Neural cell (in vitro differentiated cells): ENCODE measurements at regions not wholly inside any gene's neighbourhood (a gene's known extent, or its start where the extent isn't known, plus 50 kb on each side); places are given as distances from the start of the nearest gene placed in this dataset.

ENCODE experiments used
- H2AFZ ChIP-seq: fragments of 200-600, 300-800 bp; sonication (generic), shearing (Covaris generic); 2 replicates; pipeline ENCODE4 v1.6.0; 2014; ENCODE audit warnings: low read depth, mild to moderate bottlenecking, antibody characterized with exemption, low read length, moderate library complexity
- H3F3A ChIP-seq: fragments of 200-600 bp; shearing (Covaris generic); 2 replicates; pipeline ENCODE4 v1.6.1; 2016; ENCODE audit warnings: mild to moderate bottlenecking, moderate library complexity, mixed read lengths, antibody characterized with exemption, low read length; ENCODE audit not compliant: insufficient read depth, poor library complexity, severe bottlenecking
- H3K27ac ChIP-seq: fragments of 200-600, 300-800 bp; sonication (generic), shearing (Covaris generic); 2 replicates; pipeline ENCODE4 v1.5.1; 2014; ENCODE audit warnings: mild to moderate bottlenecking, low read length, moderate library complexity
- H3K27me3 ChIP-seq: fragments of 300-800, 200-600 bp; sonication (generic), shearing (Covaris generic); 2 replicates; pipeline ENCODE4 v1.6.0; 2014; ENCODE audit warnings: mild to moderate bottlenecking, low read depth, low read length, moderate library complexity; ENCODE audit not compliant: insufficient read depth
- H3K36me3 ChIP-seq: fragments of 300-800, 200-600 bp; sonication (generic), shearing (Covaris generic); 2 replicates; pipeline ENCODE4 v1.5.1; 2014; ENCODE audit warnings: mild to moderate bottlenecking, antibody characterized with exemption, low read length, moderate library complexity; ENCODE audit not compliant: insufficient read depth
- H3K4me2 ChIP-seq: fragments of 300-800, 200-600 bp; sonication (generic), shearing (Covaris generic); 2 replicates; pipeline ENCODE4 v1.6.0; 2014; ENCODE audit warnings: mild to moderate bottlenecking, low read length
- H3K4me3 ChIP-seq: fragments of 300-800, 200-600 bp; sonication (generic), shearing (Covaris generic); 2 replicates; pipeline ENCODE4 v1.5.1; 2014; ENCODE audit warnings: mild to moderate bottlenecking, low read length, moderate library complexity
- H3K79me2 ChIP-seq: fragments of 200-600 bp; shearing (Covaris generic); replicated peaks from 2 replicates; pipeline ENCODE4 v1.6.0; 2014; ENCODE audit warnings: mild to moderate bottlenecking, low read length, moderate library complexity; ENCODE audit not compliant: insufficient read depth
- H3K9ac ChIP-seq: fragments of 300-800, 200-600 bp; sonication (generic), shearing (Covaris generic); 2 replicates; pipeline ENCODE4 v1.6.1; 2016; ENCODE audit warnings: mild to moderate bottlenecking, low read length, mixed read lengths
- H3K9me2 ChIP-seq: fragments of 200-600 bp; shearing (Covaris generic); 2 replicates; pipeline ENCODE4 v1.6.1; 2016; ENCODE audit warnings: mild to moderate bottlenecking, low read length, mixed read lengths; ENCODE audit not compliant: insufficient read depth
- H3K9me3 ChIP-seq: fragments of 200-600, 300-800 bp; sonication (generic), shearing (Covaris generic); 2 replicates; pipeline ENCODE4 v1.6.1; 2016; ENCODE audit warnings: mild to moderate bottlenecking, mixed run types, low read length, moderate library complexity, mixed read lengths
- H4K20me1 ChIP-seq: fragments of 200-600 bp; shearing (Covaris generic); 2 replicates; pipeline ENCODE4 v1.6.1; 2016; ENCODE audit warnings: mild to moderate bottlenecking, mixed run types; ENCODE audit not compliant: insufficient read depth
- CTCF ChIP-seq: fragments of 450-650 bp; IDR thresholded peaks from 2 replicates; pipeline ENCODE4 v1.5.1; 2014; ENCODE audit warnings: antibody characterized with exemption, mild to moderate bottlenecking, moderate library complexity; ENCODE audit not compliant: poor library complexity, severe bottlenecking
- EP300 ChIP-seq: fragments of 450-650 bp; conservative IDR thresholded peaks from 2 replicates; pipeline ENCODE4 v1.6.1; 2014; ENCODE audit warnings: antibody characterized with exemption, mild to moderate bottlenecking, moderate library complexity; ENCODE audit not compliant: poor library complexity, severe bottlenecking
- EZH2 ChIP-seq: fragments of 200-600, 300-800 bp; shearing (Covaris generic), sonication (generic); IDR thresholded peaks from 2 replicates; pipeline ENCODE4 v1.6.1; 2014; ENCODE audit warnings: antibody characterized with exemption, low read length, borderline replicate concordance, mild to moderate bottlenecking; ENCODE audit not compliant: insufficient read depth, poor library complexity, severe bottlenecking
- MXI1 ChIP-seq: fragments of 450-650 bp; conservative IDR thresholded peaks from 2 replicates; pipeline ENCODE4 v1.6.1; 2014; ENCODE audit warnings: antibody characterized with exemption, mild to moderate bottlenecking; ENCODE audit not compliant: poor library complexity, severe bottlenecking
- POLR2AphosphoS5 ChIP-seq: IDR thresholded peaks from 2 replicates; pipeline ENCODE4 v1.6.1; 2012
- RAD21 ChIP-seq: fragments of 450-650 bp; conservative IDR thresholded peaks from 2 replicates; pipeline ENCODE4 v1.6.1; 2014; ENCODE audit warnings: antibody characterized with exemption, mild to moderate bottlenecking, moderate library complexity
- REST ChIP-seq: IDR thresholded peaks from 2 replicates; pipeline ENCODE4 v1.6.1; 2012; ENCODE audit warnings: borderline replicate concordance
- SMC3 ChIP-seq: fragments of 450-650 bp; conservative IDR thresholded peaks from 2 replicates; pipeline ENCODE4 v1.6.1; 2014; ENCODE audit warnings: antibody characterized with exemption, mild to moderate bottlenecking, moderate library complexity; ENCODE audit not compliant: poor library complexity
- TAF1 ChIP-seq: IDR thresholded peaks from 2 replicates; pipeline ENCODE4 v1.6.1; 2012; ENCODE audit warnings: low read depth

- Histone ChIP-seq H4K20me1 (no peaks in the 10 kb centered on the region), H3K9me3 (no peaks in the 10 kb centered on the region), H3K4me3 (peak overlapping the region; percentile 21), H3K4me2 (no peak overlapping the region), H2AFZ (no peak overlapping the region), H3K27ac (no peak overlapping the region), H3K9me2 (no peaks in the 10 kb centered on the region), H3K9ac (no peak overlapping the region), H3K36me3 (no peaks in the 10 kb centered on the region), H3F3A (no peaks in the 10 kb centered on the region), H3K27me3 (no peaks in the 10 kb centered on the region), H3K79me2 (no peaks in the 10 kb centered on the region)
- no peak for TF ChIP-seq EZH2
- TF ChIP-seq REST, result no peak
- TF ChIP-seq EP300, result no peak
- TF ChIP-seq TAF1, result no peak
Measured at GRCh38 chr21:17454315-17455027, 58.4 kb upstream of the CXADR start.

- Histone ChIP-seq H3K79me2 (no peaks in the 10 kb centered on the region), H3K9ac (no peak overlapping the region), H2AFZ (no peak overlapping the region), H3F3A (no peaks in the 10 kb centered on the region), H3K36me3 (no peaks in the 10 kb centered on the region), H4K20me1 (no peaks in the 10 kb centered on the region), H3K27me3 (no peaks in the 10 kb centered on the region), H3K4me2 (no peak overlapping the region), H3K27ac (no peak overlapping the region), H3K4me3 (peak overlapping the region; percentile 21), H3K9me2 (no peaks in the 10 kb centered on the region), H3K9me3 (no peaks in the 10 kb centered on the region)
- TF ChIP-seq SMC3 (no peak), REST (no peak), EZH2 (no peak), TAF1 (no peak), EP300 (no peak), CTCF (no peak), POLR2AphosphoS5 (no peak), MXI1 (no peak), RAD21 (no peak)
Measured at GRCh38 chr21:17455028-17455353, 57.9 kb upstream of the CXADR start.
